Lower leg skin (tissue), 4 donors: ENCODE measurements at regions not wholly inside any gene's neighbourhood (a gene's known extent, or its start where the extent isn't known, plus 50 kb on each side); places are given as distances from the start of the nearest gene placed in this dataset.

Experiments used
- DNase-seq, 2 donors: peaks; one replicate each; pipeline ENCODE4 v3.0.0-alpha.2; 2019; ENCODE audit warnings: low spot score in 2 of 2
- H3K4me3 ChIP-seq: fragments of 200-600 bp; sonication (generic); 2 replicates; pipeline ENCODE4 v1.5.1; 2017; ENCODE audit warnings: mild to moderate bottlenecking, low read depth; ENCODE audit not compliant: poor library complexity, severe bottlenecking
- CTCF ChIP-seq, 3 donors: fragments of 450-650 bp; IDR thresholded peaks; one replicate each; pipeline ENCODE4 v1.5.1; 2016; ENCODE audit warnings: antibody characterized with exemption in 3 of 3, mild to moderate bottlenecking in 3 of 3, moderate library complexity in 2 of 3
- POLR2A ChIP-seq, 2 donors: fragments of 450-650 bp; IDR thresholded peaks; one replicate each; pipeline ENCODE4 v1.6.1; 2016 to 2017; ENCODE audit warnings: antibody characterized with exemption in 2 of 2, mild to moderate bottlenecking in 1 of 2, moderate library complexity in 1 of 2
- WGBS, 2 donors: methylation state at CpG; one replicate each; pipeline ENCODE4 v1.1.5; 2018; 5-methylcytosine and 5-hydroxymethylcytosine counted together
- intact Hi-C: fragments of 100-400 bp; cut with DNase I; formaldehyde crosslinking; loops from one replicate; pipeline ENCODE4 v1.15.0; 2023; ENCODE audit warnings: low total_unique reads

- intact Hi-C loops, result no loop called here
- no peak for DNase-seq
- 84 to 89% methylated on average over 2 of the region's 2 CpGs for WGBS, 2 donors
- no peak overlapping the region for H3K4me3 ChIP-seq
- TF ChIP-seq POLR2A (IDR thresholded peaks at IDR 0.05) (no peak), CTCF (IDR thresholded peaks at IDR 0.05) (no peak)
These were observed 135.0 kb downstream of the DIRAS2 start for GRCh38 chr9:90507621-90508020.

GRCh38 chr9:90508940-90509339, 133.7 kb downstream of the DIRAS2 start:
- intact Hi-C loops, result no loop called here

GRCh38 chr9:90511711-90512110, 130.9 kb downstream of the DIRAS2 start:
- intact Hi-C loops, result no loop called here

More at GRCh38 chr9:90508940-90509339, 133.7 kb downstream of the DIRAS2 start:
- no peak for TF ChIP-seq CTCF (IDR thresholded peaks at IDR 0.05)
- TF ChIP-seq POLR2A (IDR thresholded peaks at IDR 0.05), result no peak
- WGBS, 2 donors, result 80 to 82% methylated on average over 2 of the region's 2 CpGs
- no peak overlapping the region for H3K4me3 ChIP-seq
- no peak for DNase-seq

DNA sequence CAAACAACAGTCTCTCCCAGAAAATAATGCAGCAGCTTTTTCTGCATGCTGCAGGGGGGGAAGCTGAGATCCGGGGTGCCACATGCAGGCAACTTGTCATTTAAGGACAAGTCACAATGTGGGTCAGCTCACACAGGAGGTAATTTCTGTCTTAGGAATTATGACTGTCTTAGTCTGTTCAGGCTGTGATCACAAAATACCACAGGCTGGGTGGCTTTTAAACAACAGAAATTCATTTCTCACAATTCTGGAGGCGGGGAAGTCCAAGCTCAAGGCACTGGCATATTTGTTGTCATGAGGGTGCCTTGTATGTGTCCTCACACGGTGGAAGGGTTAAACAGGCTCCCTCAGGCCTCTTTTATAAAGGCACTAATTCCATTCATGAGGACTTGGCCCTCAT, 127.7 kb downstream of the DIRAS2 start:
- intact Hi-C loops, result no loop called here
- no peak overlapping the region for H3K4me3 ChIP-seq
- DNase-seq, result no peak
- no peak for TF ChIP-seq POLR2A (IDR thresholded peaks at IDR 0.05)
- TF ChIP-seq CTCF (IDR thresholded peaks at IDR 0.05), result no peak
- WGBS, 2 donors, result 76 to 89% methylated on average over 3 of the region's 3 CpGs

More at GRCh38 chr9:90511711-90512110, 130.9 kb downstream of the DIRAS2 start:
- H3K4me3 ChIP-seq, result no peak overlapping the region
- no peak for TF ChIP-seq POLR2A (IDR thresholded peaks at IDR 0.05)
- no peak for TF ChIP-seq CTCF (IDR thresholded peaks at IDR 0.05)
- DNase-seq, result no peak
- 79 to 80% methylated on average over 6 of the region's 6 CpGs for WGBS, 2 donors

DNA sequence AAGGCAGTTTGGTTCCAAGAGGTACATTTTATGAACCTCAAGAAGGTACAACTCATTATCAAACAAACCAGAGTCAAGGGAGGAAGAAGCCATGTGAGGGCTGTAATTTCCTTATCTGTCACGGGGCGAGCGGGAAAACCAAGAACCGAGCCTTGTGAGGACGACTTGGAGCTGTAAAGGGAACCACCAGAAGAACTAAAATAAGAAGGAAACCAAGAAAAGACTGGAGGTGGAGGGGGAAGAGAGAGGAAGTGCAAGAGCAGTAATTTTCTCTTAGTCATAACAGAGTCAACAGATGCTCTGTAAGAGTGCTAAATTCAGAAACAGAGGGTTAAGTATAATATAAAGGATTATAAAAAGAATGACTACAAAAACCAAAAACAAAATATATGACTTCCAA, 127.1 kb downstream of the DIRAS2 start:
- intact Hi-C loops, result no loop called here
- 72 to 86% methylated on average over 5 of the region's 5 CpGs for WGBS, 2 donors
- TF ChIP-seq POLR2A (IDR thresholded peaks at IDR 0.05), result no peak
- TF ChIP-seq CTCF (IDR thresholded peaks at IDR 0.05), result no peak
- H3K4me3 ChIP-seq, result no peak overlapping the region
- DNase-seq, result no peak

DNA sequence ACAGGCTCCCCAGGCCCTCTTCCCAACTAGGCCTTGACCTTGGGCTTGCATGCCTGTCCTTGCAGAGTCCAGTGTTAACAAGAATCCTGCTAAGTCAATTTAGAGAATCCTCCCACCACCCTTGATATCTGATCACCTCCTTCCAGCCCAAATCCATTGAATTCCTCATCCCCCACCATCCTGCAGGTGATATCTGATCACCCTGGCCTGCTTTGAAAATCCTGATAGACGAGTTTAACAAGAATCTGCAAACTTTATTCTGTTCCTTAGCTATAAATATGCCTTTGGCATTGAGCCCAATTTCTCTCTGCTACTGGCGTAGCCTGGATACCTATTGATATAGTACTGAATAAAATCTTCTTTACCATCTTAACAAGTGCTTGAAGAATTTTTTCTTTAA, 125.5 kb downstream of the DIRAS2 start:
- TF ChIP-seq CTCF (IDR thresholded peaks at IDR 0.05) (no peak), POLR2A (IDR thresholded peaks at IDR 0.05) (no peak)
- no peak overlapping the region for H3K4me3 ChIP-seq
- DNase-seq, result no peak
- intact Hi-C loops, result no loop called here
- WGBS, 2 donors, result 35 to 38% methylated on average over 2 of the region's 2 CpGs
